ENCODE measurements at regions not wholly inside any gene's neighbourhood (a gene's known extent, or its start where the extent isn't known, plus 50 kb on each side); places are given as distances from the start of the nearest gene placed in this dataset.
A peak's percentile ranks its signal among the peaks of the same experiment; 100 is the strongest.

GRCh38 chr15:79178594-79178993, 88.0 kb upstream of the RASGRF1 start:
- Histone ChIP-seq H3K79me2 (ENCODE audit: insufficient read depth, low read length) (no peaks in the 10 kb centered on the region), H3K9me3 (ENCODE audit: low read length) (no peaks in the 10 kb centered on the region), H3K27ac (ENCODE audit: extremely low read length, insufficient read depth, low read length) (no peak overlapping the region), H3K4me1 (ENCODE audit: insufficient read depth, low read length) (peaks cover 15% of the 10 kb centered on the region), H3K4me2 (ENCODE audit: low read depth, low read length) (peak overlapping the region; percentile 16; the same call in 1 of the 2 replicates), H4K20me1 (ENCODE audit: insufficient read depth, low read length) (no peaks in the 10 kb centered on the region), H3K27me3 (ENCODE audit: control insufficient read depth in 1 of 2, insufficient read depth in 2 of 2, low read length in 2 of 2) (peaks cover 0 to 31% of the 10 kb centered on the region in 2 experiments; a peak in 4 of 5 replicates), H3K36me3 (replicated peaks in 1 of 2; ENCODE audit: control insufficient read depth in 1 of 2, insufficient read depth in 2 of 2, low read length in 2 of 2) (no peaks in the 10 kb centered on the region), H3K9ac (ENCODE audit: insufficient read depth, low read depth, low read length) (no peak overlapping the region), H3K4me3 (replicated peaks in 1 of 3; ENCODE audit: insufficient read depth in 1 of 3, low read depth in 2 of 3, low read length in 3 of 3) (no peak overlapping the region), H2AFZ (ENCODE audit: low read length) (no peak overlapping the region)
- DNase-seq (ENCODE audit: low spot score) (no peak), FAIRE-seq (no peak), ATAC-seq (no peak; the same call in 2 of the 3 replicates)
- intact Hi-C loops (cut with micrococcal nuclease; ENCODE audit: unreplicated experiment) (no loop called here), in situ Hi-C loops (cut with HindIII; ENCODE audit: extremely low pct_ligation_motif_present, low pct_unique_long_range_greater_than_20kb) (no loop called here)
- CTCF ChIA-PET (ENCODE audit: low intra/inter-chr PET ratio, low total read pairs), result no interaction called here
- 39% methylated on average over 8 of the region's 9 CpGs for WGBS (ENCODE audit: low lambda C conversion rate)
- no TSS peak for BruUV-seq (replicated peaks)
- POLR2A ChIA-PET, result interaction anchor here (1.0 kb wide), 1 partner anchor 152 kb away, joined by 3 read pairs; no protein-coding TSS in a partner anchor
- TF ChIP-seq ZNF234 (CRISPR knock-in tag; conservative IDR thresholded peaks at IDR 0.05), result no peak
- TF ChIP-seq SSRP1 (CRISPR knock-in tag; IDR thresholded peaks at IDR 0.05), result no peak
- no peak for TF ChIP-seq AHDC1 (CRISPR knock-in tag; IDR thresholded peaks at IDR 0.05; ENCODE audit: borderline replicate concordance)
- TF ChIP-seq EZH2 (conservative IDR thresholded peaks at IDR 0.05; ENCODE audit: low read depth, low read length), result no peak
- no peak for TF ChIP-seq ZBTB2 (CRISPR knock-in tag; IDR thresholded peaks at IDR 0.05; ENCODE audit: low read depth)
- no peak for TF ChIP-seq U2AF2 (IDR thresholded peaks at IDR 0.05; ENCODE audit: low read depth, low read length)
- no peak for TF ChIP-seq SAP130 (CRISPR knock-in tag; IDR thresholded peaks at IDR 0.05; ENCODE audit: low read depth)
- no peak for TF ChIP-seq FIP1L1 (IDR thresholded peaks at IDR 0.05; ENCODE audit: borderline replicate concordance, insufficient read depth, low read depth, low read length)
- TF ChIP-seq HNF1A (IDR thresholded peaks at IDR 0.05; ENCODE audit: low read depth), result no peak
- TF ChIP-seq HNF1A (CRISPR knock-in tag; IDR thresholded peaks at IDR 0.05; ENCODE audit: borderline replicate concordance), result no peak
- TF ChIP-seq KDM1A (CRISPR knock-in tag; IDR thresholded peaks at IDR 0.05), result no peak
- no peak for TF ChIP-seq ZNF772 (CRISPR knock-in tag; IDR thresholded peaks at IDR 0.05)
- TF ChIP-seq ZNF207 (IDR thresholded peaks at IDR 0.05; ENCODE audit: borderline replicate concordance), result no peak
- no peak for TF ChIP-seq MIER2 (CRISPR knock-in tag; IDR thresholded peaks at IDR 0.05)

All from HepG2 (cell line).